LNCAP (cell line): ENCODE measurements at regions not wholly inside any gene's neighbourhood (a gene's known extent, or its start where the extent isn't known, plus 50 kb on each side); places are given as distances from the start of the nearest gene placed in this dataset.

Source experiments
- TF ChIP-seq, protein P1 (sequence below): fragments of 450-650 bp; IDR thresholded peaks from 2 replicates; pipeline ENCODE4 v1.5.1; 2017; ENCODE audit warnings: mild to moderate bottlenecking

DNA sequence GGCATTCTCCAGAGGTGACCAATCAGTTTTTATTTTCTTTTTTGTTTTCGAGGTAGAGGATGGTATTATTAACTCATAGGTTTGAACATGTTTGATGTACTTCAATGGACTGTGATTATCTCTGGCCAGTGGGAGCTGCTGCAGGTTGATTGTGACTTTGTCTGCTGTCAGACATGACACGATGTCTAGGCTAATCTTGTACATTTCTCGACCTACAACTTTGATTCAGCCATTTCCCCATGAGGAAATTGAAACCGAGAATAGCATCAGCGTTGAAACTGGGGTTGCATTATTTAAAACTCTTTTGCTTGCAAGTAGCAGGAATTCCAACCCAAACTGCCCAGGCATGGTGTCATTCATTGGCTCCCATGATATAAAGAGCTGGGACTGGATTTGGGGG is 218.9 kb downstream of the CDH26 start:
- TF ChIP-seq, protein P1, sequence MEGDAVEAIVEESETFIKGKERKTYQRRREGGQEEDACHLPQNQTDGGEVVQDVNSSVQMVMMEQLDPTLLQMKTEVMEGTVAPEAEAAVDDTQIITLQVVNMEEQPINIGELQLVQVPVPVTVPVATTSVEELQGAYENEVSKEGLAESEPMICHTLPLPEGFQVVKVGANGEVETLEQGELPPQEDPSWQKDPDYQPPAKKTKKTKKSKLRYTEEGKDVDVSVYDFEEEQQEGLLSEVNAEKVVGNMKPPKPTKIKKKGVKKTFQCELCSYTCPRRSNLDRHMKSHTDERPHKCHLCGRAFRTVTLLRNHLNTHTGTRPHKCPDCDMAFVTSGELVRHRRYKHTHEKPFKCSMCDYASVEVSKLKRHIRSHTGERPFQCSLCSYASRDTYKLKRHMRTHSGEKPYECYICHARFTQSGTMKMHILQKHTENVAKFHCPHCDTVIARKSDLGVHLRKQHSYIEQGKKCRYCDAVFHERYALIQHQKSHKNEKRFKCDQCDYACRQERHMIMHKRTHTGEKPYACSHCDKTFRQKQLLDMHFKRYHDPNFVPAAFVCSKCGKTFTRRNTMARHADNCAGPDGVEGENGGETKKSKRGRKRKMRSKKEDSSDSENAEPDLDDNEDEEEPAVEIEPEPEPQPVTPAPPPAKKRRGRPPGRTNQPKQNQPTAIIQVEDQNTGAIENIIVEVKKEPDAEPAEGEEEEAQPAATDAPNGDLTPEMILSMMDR: no peak

DNA sequence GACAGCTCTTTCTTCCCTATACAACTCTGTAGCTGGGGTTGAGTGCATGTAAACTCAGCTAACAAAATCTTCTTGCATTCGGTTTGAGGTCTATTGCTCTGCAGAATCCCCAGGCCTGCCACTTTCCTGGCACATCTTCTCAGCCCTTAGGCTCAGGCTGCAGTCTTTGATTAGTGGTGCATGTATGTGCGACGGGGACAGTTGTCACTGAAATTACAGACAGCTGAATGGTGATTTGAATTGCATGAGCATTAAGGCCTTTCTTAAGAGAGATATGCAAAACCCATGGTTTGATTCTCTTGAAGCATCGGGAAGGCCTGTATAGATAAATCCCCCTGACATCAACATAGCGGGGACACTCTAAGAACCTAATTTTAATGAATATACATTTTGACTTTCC is 222.8 kb downstream of the CDH26 start:
- TF ChIP-seq, protein P1: no peak

DNA sequence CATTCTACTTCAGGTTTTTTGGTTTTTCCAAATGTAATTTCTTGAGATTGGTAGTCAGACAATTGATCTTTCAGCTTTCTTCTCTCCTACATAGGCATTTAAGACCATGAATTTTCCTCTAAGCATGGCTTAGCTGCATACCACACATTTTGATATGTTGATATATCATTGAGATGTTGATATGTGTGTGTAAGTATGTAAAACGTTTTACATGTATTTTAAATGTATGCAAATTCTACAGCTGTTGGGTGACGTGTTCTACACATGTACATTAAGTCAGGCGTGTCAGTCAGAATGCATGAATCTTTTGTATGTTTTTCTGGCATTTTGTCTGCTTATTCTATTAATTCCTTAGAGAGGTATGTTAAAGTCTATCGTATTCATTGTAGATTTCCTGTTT is 228.2 kb downstream of the CDH26 start:
- TF ChIP-seq, protein P1: no peak

DNA sequence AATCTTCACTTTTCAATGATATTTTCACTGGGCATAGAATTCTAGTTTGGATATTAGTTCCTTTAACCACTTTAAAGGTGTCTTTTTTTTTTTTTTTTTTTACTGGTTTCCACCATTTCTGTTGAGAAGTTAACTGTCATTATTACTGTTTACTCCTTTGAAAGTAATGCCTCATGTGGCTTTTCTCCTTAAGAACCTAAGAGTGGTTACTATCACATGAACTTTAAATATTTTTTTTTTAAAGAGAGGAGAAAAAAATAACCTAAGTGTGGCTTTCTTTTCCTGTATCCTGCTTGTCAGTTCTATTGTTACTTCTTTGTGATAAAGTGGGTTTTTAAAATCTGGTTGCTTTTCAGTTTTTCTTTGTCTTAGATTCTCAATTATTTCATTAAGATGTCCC is 229.5 kb downstream of the CDH26 start:
- TF ChIP-seq, protein P1: no peak

DNA sequence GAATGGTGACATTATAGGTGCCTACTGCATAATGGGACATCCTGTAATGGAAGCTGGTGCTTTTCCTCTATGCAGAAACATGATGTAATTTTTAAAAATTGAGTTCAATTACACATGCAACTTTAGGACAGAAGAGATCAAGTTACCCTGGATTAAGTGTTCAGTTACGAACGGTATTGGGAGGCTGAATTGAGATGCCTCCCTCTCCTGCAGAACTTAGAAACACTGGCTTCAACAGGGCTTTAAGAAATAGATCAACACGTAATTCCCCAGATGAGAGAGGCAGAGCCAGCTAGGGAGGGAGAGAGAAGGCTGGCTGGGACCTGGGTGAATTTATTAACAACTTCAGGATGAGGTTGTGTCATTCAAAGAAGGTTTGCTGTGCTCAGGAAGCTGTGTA is 232.8 kb downstream of the CDH26 start:
- TF ChIP-seq, protein P1: no peak

DNA sequence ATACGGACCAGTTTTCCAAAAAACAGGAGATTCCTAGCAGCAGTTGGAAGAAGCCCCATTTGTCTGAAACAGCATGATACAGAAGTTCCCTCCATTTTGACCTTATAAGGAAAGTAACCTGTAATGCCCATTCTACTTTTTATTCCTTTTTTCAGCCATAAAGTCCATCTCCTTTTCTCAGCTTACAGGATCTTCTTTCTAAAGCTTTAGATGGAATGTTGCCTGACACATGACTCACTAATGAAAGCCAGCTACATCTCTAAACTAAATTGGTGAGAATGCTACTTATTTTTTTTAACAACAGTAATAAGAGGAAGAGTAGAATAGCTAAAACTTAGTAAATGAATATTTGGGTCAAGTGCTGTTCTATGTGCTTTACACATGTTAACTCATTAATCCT is 234.1 kb downstream of the CDH26 start:
- TF ChIP-seq, protein P1: no peak

DNA sequence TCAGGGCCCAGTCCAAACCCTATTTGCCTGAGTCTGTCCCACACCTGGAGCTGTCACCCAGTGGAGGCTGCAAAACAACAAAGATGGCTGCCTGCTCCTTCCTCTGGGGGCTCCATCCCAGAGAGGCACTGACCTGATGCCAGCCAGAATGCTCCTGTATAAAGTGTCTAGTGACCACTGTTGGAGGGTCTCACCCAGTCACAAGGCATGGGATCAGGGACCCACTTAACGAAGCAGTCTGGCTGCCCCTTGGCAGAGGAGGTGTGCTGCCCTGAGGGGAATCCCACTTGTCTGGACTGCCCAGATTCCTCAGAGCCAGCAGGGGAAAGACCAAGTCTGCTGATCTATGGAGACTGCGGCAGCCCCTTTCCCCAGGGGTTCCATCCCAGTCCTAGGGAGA is 241.6 kb downstream of the CDH26 start:
- TF ChIP-seq, protein P1: no peak

DNA sequence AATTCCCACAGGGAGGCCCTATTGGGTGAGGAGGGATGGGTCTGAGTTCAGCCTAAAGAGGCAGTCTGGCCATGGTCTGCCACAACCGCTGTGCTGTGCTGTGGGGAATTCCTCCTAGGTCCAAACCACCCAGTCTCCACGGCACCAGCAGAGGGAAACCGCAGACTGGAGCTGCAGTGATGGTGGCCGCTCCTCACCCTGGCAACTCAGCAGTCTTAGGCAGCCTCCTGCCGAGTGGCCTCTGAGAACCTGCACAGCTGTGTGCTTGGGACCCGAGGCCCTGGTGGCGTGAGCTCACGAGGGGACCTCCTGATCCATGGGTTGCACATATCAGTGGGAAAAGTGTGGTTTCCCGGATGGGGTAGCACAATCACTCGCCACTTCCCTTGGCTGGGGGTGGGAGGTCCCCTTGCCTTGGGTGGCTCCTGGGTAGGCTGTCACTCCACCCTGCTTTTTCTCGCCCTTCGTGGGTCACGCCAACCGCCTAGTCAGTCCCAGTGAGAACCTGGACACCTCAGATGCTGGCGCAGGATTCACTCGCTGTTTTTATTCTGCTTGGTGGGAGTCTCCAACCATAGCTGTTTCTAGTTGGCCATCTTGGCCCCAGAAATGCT is 242.2 kb downstream of the CDH26 start:
- TF ChIP-seq, protein P1: no peak
